K562 (cell line): ENCODE measurements at regions not wholly inside any gene's neighbourhood (a gene's known extent, or its start where the extent isn't known, plus 50 kb on each side); places are given as distances from the start of the nearest gene placed in this dataset.

Experiments
- ATAC-seq: fragments of 200-7000 bp; cut with Tn5 transposase; 3 replicates; pipeline ENCODE4 v1.9.1; 2020; ENCODE audit warnings: moderate library complexity
- BruUV-seq: library from RNA; stranded (reverse); fragments of 400-500 nt; replicated peaks from 2 replicates; lab custom pipeline; 2021; lab: Mats Ljungman, UMichigan
- CTCF ChIA-PET: fragments of 300-600 bp; formaldehyde crosslinking; extraction: SDS; loops from one replicate; lab custom pipeline; 2021; ENCODE audit warnings: low intra/inter-chr PET ratio; lab: Yijun Ruan, JAX
- POLR2A ChIA-PET: fragments of 300-600, 350-650 bp; sonication (Branson Sonifier 250); formaldehyde crosslinking; extraction: SDS; loops from one replicate; lab custom pipeline; 2021; ENCODE audit warnings: antibody characterized with exemption, inconsistent platforms; lab: Yijun Ruan, JAX
- DNase-seq, 4 experiments: peaks; one replicate each; pipeline versions ENCODE4 v3.0.0 to v3.0.0-alpha.2; 2011 to 2018; ENCODE audit warnings: low spot score in 3 of 4, mixed read lengths in 3 of 4; ENCODE audit errors: extremely low read depth in 1 of 4
- FAIRE-seq: peaks from 2 replicates; lab custom pipeline; 2011; peaks lifted over from hg19 to GRCh38; lab: Jason Lieb, UNC
- H2AFZ ChIP-seq: 2 replicates; pipeline ENCODE4 v1.6.0; 2011; ENCODE audit warnings: low read depth, low read length, control low read depth, inconsistent platforms
- H3K27ac ChIP-seq: fragments of 200-600 bp; 3 replicates; pipeline ENCODE4 v1.8.0; 2011; ENCODE audit warnings: low read depth, mild to moderate bottlenecking, control low read depth, inconsistent platforms, low read length, moderate library complexity, mixed read lengths; ENCODE audit errors: extremely low read depth
- H3K27me3 ChIP-seq, 2 experiments: fragments of 300-600 bp in 1 of 2; 2 replicates in 1 of 2; 3 replicates in 1 of 2; pipeline versions ENCODE4 v1.6.0 to v1.8.0; 2011; ENCODE audit warnings: inconsistent platforms in 2 of 2, low read length in 2 of 2, mild to moderate bottlenecking in 1 of 2, mixed read lengths in 1 of 2, moderate library complexity in 1 of 2; ENCODE audit not compliant: control insufficient read depth in 2 of 2, insufficient read depth in 2 of 2
- H3K36me3 ChIP-seq: fragments of 300-600 bp; 3 replicates; pipeline ENCODE4 v1.8.0; 2011; ENCODE audit warnings: mild to moderate bottlenecking, low read length, inconsistent platforms; ENCODE audit not compliant: control insufficient read depth, insufficient read depth
- H3K4me1 ChIP-seq, 2 experiments: fragments of 200-600 bp in 1 of 2; replicated peaks in 1 of 2; 2 replicates in 1 of 2; 3 replicates in 1 of 2; pipeline versions ENCODE4 v1.5.1 to v1.8.0; 2011; ENCODE audit warnings: inconsistent platforms in 2 of 2, low read length in 2 of 2, mild to moderate bottlenecking in 1 of 2, mixed read lengths in 1 of 2, moderate library complexity in 1 of 2; ENCODE audit not compliant: control insufficient read depth in 2 of 2, insufficient read depth in 2 of 2
- H3K4me2 ChIP-seq: 2 replicates; pipeline ENCODE4 v1.6.1; 2011; ENCODE audit warnings: low read length, control low read depth, inconsistent platforms, mixed read lengths; ENCODE audit not compliant: insufficient read depth
- H3K4me3 ChIP-seq: fragments of 200-600 bp; sonication (generic), shearing (Covaris generic); 2 replicates; pipeline ENCODE4 v1.5.1; 2016; ENCODE audit warnings: control low read depth, inconsistent platforms
- H3K79me2 ChIP-seq: fragments of 200-600 bp; 3 replicates; pipeline ENCODE4 v1.8.0; 2011; ENCODE audit warnings: low read length, inconsistent platforms; ENCODE audit not compliant: control insufficient read depth, insufficient read depth
- H3K9ac ChIP-seq, 2 experiments: 2 replicates each; pipeline versions ENCODE4 v1.6.0 to v1.6.1; 2011; ENCODE audit warnings: low read depth in 2 of 2, low read length in 2 of 2, control low read depth in 1 of 2, inconsistent platforms in 1 of 2, mild to moderate bottlenecking in 1 of 2, mixed read lengths in 1 of 2; ENCODE audit not compliant: insufficient read depth in 1 of 2
- H3K9me1 ChIP-seq: one replicate; pipeline ENCODE4 v1.6.0; 2011; ENCODE audit warnings: inconsistent platforms, mild to moderate bottlenecking, low read length, moderate library complexity; ENCODE audit not compliant: control insufficient read depth, insufficient read depth
- H3K9me3 ChIP-seq: replicated peaks from 2 replicates; pipeline ENCODE4 v1.5.1; 2011; ENCODE audit warnings: low read depth, low read length, inconsistent platforms; ENCODE audit not compliant: control insufficient read depth, insufficient read depth
- H4K20me1 ChIP-seq: replicated peaks from 2 replicates; pipeline ENCODE4 v1.6.1; 2011; ENCODE audit warnings: low read length, inconsistent platforms, mixed read lengths; ENCODE audit not compliant: control insufficient read depth, insufficient read depth
- CBX5 ChIP-seq: IDR thresholded peaks from 2 replicates; pipeline ENCODE4 v1.6.1; 2014; ENCODE audit warnings: low read depth, borderline replicate concordance
- EGR1 ChIP-seq: fragments of 450-650 bp; conservative IDR thresholded peaks from 2 replicates; pipeline ENCODE4 v1.6.1; 2017; ENCODE audit warnings: mild to moderate bottlenecking
- ELF2 ChIP-seq: fragments of 250-450 bp; sonication (Bioruptor Pico); IDR thresholded peaks from 2 replicates; pipeline ENCODE4 v1.5.0; 2021; ENCODE audit warnings: mild to moderate bottlenecking
- ETV6 ChIP-seq, 3 experiments: fragments of 150-350 bp in 1 of 3; sonication (generic) in 1 of 3; formaldehyde crosslinking in 1 of 3; IDR thresholded peaks; 2 replicates each; pipeline versions ENCODE4 v1.6.1 to v1.8.0; 2014 to 2022; ENCODE audit warnings: borderline replicate concordance in 2 of 3, low read depth in 2 of 3, antibody characterized with exemption in 1 of 3, low read length in 1 of 3, mild to moderate bottlenecking in 1 of 3, missing genetic modification reagents in 1 of 3
- FOXK2 ChIP-seq, 2 experiments: fragments of 450-650 bp; IDR thresholded peaks in 1 of 2; conservative IDR thresholded peaks in 1 of 2; 2 replicates each; pipeline ENCODE4 v1.6.1; 2016; ENCODE audit warnings: low read depth in 2 of 2, mild to moderate bottlenecking in 1 of 2
- HNRNPH1 ChIP-seq: fragments of 200-400 bp; formaldehyde crosslinking; optimal IDR thresholded peaks from 2 replicates; pipeline ENCODE3; 2017; ENCODE audit warnings: low read depth, mild to moderate bottlenecking, low read length, moderate library complexity
- HOMEZ ChIP-seq: fragments of 250-450 bp; sonication (Bioruptor Pico); IDR thresholded peaks from 2 replicates; pipeline ENCODE4 v1.4.0; 2020; ENCODE audit warnings: mild to moderate bottlenecking, moderate library complexity
- JUND ChIP-seq, 2 experiments: IDR thresholded peaks; 2 replicates in 1 of 2; 3 replicates in 1 of 2; pipeline ENCODE4 v1.6.1; 2011; ENCODE audit warnings: borderline replicate concordance in 2 of 2, low read depth in 2 of 2, low read length in 2 of 2, improper control_type of control experiment in 1 of 2, missing biosample characterization in 1 of 2, missing genetic modification characterization in 1 of 2, missing genetic modification reagents in 1 of 2
- NCOA4 ChIP-seq: fragments of 450-650 bp; IDR thresholded peaks from 2 replicates; pipeline ENCODE4 v1.6.1; 2018; ENCODE audit warnings: mild to moderate bottlenecking; ENCODE audit not compliant: partially characterized antibody
- NEUROD1 ChIP-seq: fragments of 150-350 bp; IDR thresholded peaks from 2 replicates; pipeline ENCODE4 v1.6.1; 2014; ENCODE audit warnings: borderline replicate concordance, low read length, low read depth; ENCODE audit not compliant: partially characterized antibody
- NR2F6 ChIP-seq: fragments of 450-650 bp; formaldehyde crosslinking; IDR thresholded peaks from 2 replicates; pipeline ENCODE4 v1.4.0; 2020; ENCODE audit warnings: mild to moderate bottlenecking
- POLR2AphosphoS2 ChIP-seq: IDR thresholded peaks from 2 replicates; pipeline ENCODE4 v1.6.1; 2012; ENCODE audit warnings: low read length, improper control_type of control experiment
- POLR3G ChIP-seq: IDR thresholded peaks from 2 replicates; pipeline ENCODE4 v1.6.1; 2011; ENCODE audit not compliant: insufficient read length, insufficient replicate concordance; ENCODE audit errors: extremely low read depth
- RAD21 ChIP-seq, 2 experiments: fragments of 250-450 bp in 1 of 2; fragments of 450-650 bp in 1 of 2; sonication (Bioruptor Pico) in 1 of 2; formaldehyde crosslinking in 1 of 2; IDR thresholded peaks in 1 of 2; conservative IDR thresholded peaks in 1 of 2; 2 replicates each; pipeline versions ENCODE4 v1.4.0 to v1.8.0; 2020 to 2022; ENCODE audit warnings: mild to moderate bottlenecking in 2 of 2, moderate library complexity in 1 of 2
- TCF7 ChIP-seq: sonication (generic); IDR thresholded peaks from 2 replicates; pipeline ENCODE4 v1.6.1; 2016; ENCODE audit warnings: antibody characterized with exemption, borderline replicate concordance
- TRIM28 ChIP-seq: fragments of 450-650 bp; IDR thresholded peaks from 2 replicates; pipeline ENCODE4 v1.6.1; 2017
- ZNF41 ChIP-seq: fragments of 250-450 bp; sonication (Bioruptor Pico); conservative IDR thresholded peaks from 2 replicates; pipeline ENCODE4 v1.4.0; 2020; ENCODE audit warnings: mild to moderate bottlenecking
- ZNF780A ChIP-seq: fragments of 250-450 bp; sonication (Bioruptor Pico); IDR thresholded peaks from 2 replicates; pipeline ENCODE4 v1.5.0; 2021; ENCODE audit warnings: mild to moderate bottlenecking
- in situ Hi-C: fragments of 300-500 bp; cut with MboI; formaldehyde crosslinking; loops from 4 replicates; pipeline ENCODE4 v1.15.0; 2018; ENCODE audit warnings: inconsistent platforms, mixed read lengths
- intact Hi-C: fragments of 100-400 bp; cut with micrococcal nuclease; formaldehyde crosslinking; loops from 2 replicates; pipeline ENCODE4 v1.14.2; 2022

- TF ChIP-seq CBX5: no peak
- no peak for TF ChIP-seq NR2F6 (CRISPR knock-in tag)
- no peak for TF ChIP-seq EGR1
- no peak for TF ChIP-seq NEUROD1
- TF ChIP-seq RAD21 (CRISPR knock-in tag; conservative IDR thresholded peaks at IDR 0.05 in 1 of 2, IDR thresholded peaks at IDR 0.05 in 1 of 2): no peak
- TF ChIP-seq ZNF41 (CRISPR knock-in tag): no peak
- no peak for TF ChIP-seq ETV6 (IDR thresholded peaks at IDR 0.05; ENCODE audit: borderline replicate concordance in 1 of 2, low read depth in 2 of 2, low read length in 1 of 2)
- no peak for TF ChIP-seq ETV6 (CRISPR knock-in tag; IDR thresholded peaks at IDR 0.05; ENCODE audit: borderline replicate concordance)
These were observed 1026.5 kb downstream of the NR2F1-AS1 start (continued) for GRCh38 chr5:92554447-92555085.

GRCh38 chr5:92553326-92553725, 1027.7 kb downstream of the NR2F1-AS1 start:
- no peak for FAIRE-seq
- H3K4me1 ChIP-seq: no peaks in the 10 kb centered on the region
- H3K9me1 ChIP-seq: no peaks in the 10 kb centered on the region
- H3K4me3 ChIP-seq: no peak overlapping the region
- H3K79me2 ChIP-seq: no peaks in the 10 kb centered on the region
- DNase-seq: no peak
- no peaks in the 10 kb centered on the region for H3K27me3 ChIP-seq
- no peaks in the 10 kb centered on the region for H4K20me1 ChIP-seq
- H3K36me3 ChIP-seq: no peaks in the 10 kb centered on the region
- intact Hi-C loops (no loop called here), in situ Hi-C loops (no loop called here)
- no peak for ATAC-seq
- CTCF ChIA-PET: no interaction called here
- no peak overlapping the region for H3K27ac ChIP-seq
- no TSS peak for BruUV-seq
- no peak overlapping the region for H3K9ac ChIP-seq
- no peak overlapping the region for H3K4me2 ChIP-seq
- H3K9me3 ChIP-seq: peaks cover 2% of the 10 kb centered on the region; the same call in 1 of the 2 replicates
- POLR2A ChIA-PET: no interaction called here
- H2AFZ ChIP-seq: no peak overlapping the region
- TF ChIP-seq POLR2AphosphoS2 (no peak), TRIM28 (no peak), JUND (IDR thresholded peaks at IDR 0.05; ENCODE audit: borderline replicate concordance, low read depth, low read length) (no peak), JUND (tag; IDR thresholded peaks at IDR 0.05; ENCODE audit: borderline replicate concordance, low read depth, low read length) (no peak), HOMEZ (CRISPR knock-in tag) (no peak), HNRNPH1 (no peak), FOXK2 (conservative IDR thresholded peaks at IDR 0.05 in 1 of 2, IDR thresholded peaks at IDR 0.05 in 1 of 2; ENCODE audit: low read depth in 2 of 2) (no peak), TCF7 (no peak), POLR3G (no peak), NCOA4 (no peak), ELF2 (CRISPR knock-in tag) (no peak), ZNF780A (CRISPR knock-in tag) (no peak)
